ENCODE measurements at regions not wholly inside any gene's neighbourhood (a gene's known extent, or its start where the extent isn't known, plus 50 kb on each side); places are given as distances from the start of the nearest gene placed in this dataset.
"Not testable (repeated sequence)": the region's sequence is repeated elsewhere in the genome, so short reads cannot be mapped to it uniquely, and the experiment has no call there.

- no peak for DNase-seq
These were observed 1635.8 kb downstream of the PCDH9 start for GRCh38 chr13:65594298-65594781.

GRCh38 chr13:65593298-65593874 lies 1636.8 kb downstream of the PCDH9 start:
- no peak for DNase-seq

DNA sequence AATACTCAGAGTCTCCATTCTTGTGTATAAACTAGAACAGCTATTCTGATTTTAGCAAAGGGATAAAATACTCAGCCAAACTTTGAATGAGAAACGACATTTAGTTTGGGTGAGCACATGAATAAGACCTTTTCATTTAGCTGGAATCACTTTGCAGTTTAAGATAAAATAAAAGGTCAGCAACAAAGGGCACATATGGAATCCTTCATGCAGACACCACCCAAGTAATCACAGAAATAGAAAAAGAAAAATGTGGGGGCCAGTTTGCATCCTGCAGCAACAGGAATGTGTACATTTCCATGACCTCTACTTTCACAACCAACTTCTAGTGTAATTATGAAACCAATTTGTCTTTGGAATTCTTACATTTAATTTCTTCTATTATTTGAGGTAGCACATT lies 1637.4 kb downstream of the PCDH9 start:
- no peak for DNase-seq

DNA sequence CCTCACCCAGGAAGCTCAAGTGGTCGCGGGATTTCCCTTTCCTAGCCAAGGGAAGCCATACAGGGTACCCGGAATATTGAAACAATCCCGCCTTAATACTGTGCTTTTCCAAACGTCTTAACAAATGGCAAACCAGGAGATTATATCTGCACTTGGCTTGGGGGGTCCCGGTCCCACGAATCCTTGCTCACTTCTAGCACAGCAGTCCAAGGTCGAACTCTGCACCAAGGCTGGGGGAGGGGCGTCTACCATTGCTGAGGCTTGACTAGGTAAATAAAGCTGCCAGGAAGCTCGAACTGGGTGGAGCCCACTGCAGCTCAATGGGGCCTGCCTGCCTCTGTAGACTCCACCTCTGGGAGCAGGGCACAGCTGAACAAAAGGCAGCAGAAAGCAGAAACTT lies 1644.8 kb downstream of the PCDH9 start:
- no peak for DNase-seq

- no peak for DNase-seq
These were observed 1646.0 kb downstream of the PCDH9 start for GRCh38 chr13:65584126-65584525.

- DNase-seq = no peak
These were observed 1648.0 kb downstream of the PCDH9 start for GRCh38 chr13:65582160-65582559.

DNA sequence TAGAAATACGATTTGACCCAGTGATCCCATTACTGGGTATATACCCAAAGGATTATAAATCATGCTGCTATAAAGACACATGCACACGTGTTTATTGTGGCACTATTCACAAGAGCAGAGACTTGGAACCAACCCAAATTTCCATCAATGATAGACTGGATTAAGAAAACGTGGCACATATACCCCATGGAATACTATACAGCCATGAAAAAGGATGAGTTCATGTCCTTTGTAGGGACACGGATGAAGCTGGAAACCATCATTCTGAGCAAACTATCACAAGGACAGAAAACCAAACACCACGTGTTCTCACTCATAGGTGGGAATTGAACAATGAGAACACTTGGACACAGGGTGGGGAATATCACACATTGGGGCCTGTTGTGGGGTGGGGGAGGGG lies 1665.6 kb downstream of the PCDH9 start:
- not testable (repeated sequence) for DNase-seq

DNA sequence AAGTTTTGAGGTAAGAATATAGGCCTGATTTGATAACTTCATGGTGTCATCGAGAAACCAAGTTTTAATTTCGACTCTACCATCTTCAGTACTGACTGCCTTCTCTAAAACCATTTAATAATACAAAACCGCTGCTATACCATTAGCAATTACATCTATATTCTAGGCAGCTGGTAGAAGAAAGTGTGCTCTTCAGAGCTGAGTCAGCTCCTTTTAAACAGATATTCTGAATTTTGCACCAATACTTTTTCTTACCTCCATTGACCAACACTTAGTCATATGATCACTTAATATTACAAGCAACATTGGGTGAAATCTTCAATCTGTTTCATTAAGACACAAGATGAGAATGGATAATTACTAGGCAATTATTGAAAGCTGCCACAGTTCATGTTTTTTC lies 1667.8 kb downstream of the PCDH9 start:
- DNase-seq = no peak

GRCh38 chr13:65560936-65561335 lies 1669.2 kb downstream of the PCDH9 start:
- no peak for DNase-seq

DNA sequence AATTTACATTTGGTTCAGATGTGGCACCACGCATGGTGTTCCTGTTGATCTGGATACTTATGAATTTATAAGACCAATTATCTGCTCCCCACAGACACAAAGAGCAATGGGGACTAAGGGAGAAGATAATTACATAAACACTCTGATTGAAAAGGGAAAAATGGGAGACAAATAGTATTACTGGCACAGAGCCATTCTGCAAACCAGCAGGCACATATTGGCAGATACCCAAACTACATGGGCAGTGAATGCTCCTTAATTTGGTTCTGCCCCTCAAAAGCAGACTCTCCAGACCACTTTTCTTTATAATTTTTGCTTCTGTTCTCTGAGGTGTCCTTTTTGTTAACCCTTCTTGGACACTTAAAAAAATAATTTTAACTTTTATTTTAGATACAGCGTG lies 1674.2 kb downstream of the PCDH9 start:
- DNase-seq = no peak

- no peak for DNase-seq
These were observed 1676.9 kb downstream of the PCDH9 start for GRCh38 chr13:65553096-65553727.

GRCh38 chr13:65551208-65551607 lies 1678.9 kb downstream of the PCDH9 start:
- no peak for DNase-seq

GRCh38 chr13:65540175-65540574 lies 1690.0 kb downstream of the PCDH9 start:
- no peak for DNase-seq

GRCh38 chr13:65535370-65535769 lies 1694.8 kb downstream of the PCDH9 start:
- DNase-seq = no peak

- no peak for DNase-seq
These were observed 1697.9 kb downstream of the PCDH9 start for GRCh38 chr13:65532231-65532630.

DNA sequence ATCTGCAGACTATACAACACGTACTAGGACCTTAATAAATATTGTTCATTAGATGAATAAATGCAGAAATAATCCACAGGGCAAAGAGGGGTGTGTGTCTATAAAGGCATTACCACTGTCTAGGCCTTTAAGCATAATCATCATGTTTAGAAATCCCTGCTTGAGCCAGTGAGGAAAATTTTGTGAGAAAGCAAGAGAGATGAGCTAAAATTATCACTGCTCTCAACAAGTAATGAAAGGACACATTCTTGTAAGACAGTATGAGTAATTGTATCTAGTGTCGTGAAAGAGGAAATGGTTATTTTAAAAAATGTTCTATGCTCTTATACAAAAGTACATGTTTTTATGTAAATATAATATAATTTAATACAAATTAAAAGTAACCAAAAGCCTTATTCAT lies 1699.4 kb downstream of the PCDH9 start:
- no peak for DNase-seq

GRCh38 chr13:65529541-65529940 lies 1700.6 kb downstream of the PCDH9 start:
- no peak for DNase-seq

DNA sequence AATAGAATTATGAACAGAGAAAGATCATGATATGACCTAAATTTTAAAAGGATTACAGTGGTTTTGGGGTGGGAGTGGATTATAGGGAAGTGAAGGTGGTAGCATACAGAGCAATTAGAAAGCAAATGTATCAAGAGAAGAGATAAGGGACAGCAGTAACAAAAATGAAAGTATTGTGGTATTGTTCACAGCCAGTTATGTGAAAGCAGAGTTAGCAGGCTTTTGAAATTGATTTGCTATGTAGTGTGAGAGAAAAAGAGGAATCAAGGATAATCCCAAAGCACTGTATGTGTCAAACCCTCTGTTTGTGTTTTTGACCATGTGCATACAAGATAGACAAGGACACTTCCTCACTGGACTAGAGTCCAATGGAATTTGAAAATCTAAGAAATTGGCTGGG lies 1721.4 kb downstream of the PCDH9 start:
- DNase-seq = no peak

DNA sequence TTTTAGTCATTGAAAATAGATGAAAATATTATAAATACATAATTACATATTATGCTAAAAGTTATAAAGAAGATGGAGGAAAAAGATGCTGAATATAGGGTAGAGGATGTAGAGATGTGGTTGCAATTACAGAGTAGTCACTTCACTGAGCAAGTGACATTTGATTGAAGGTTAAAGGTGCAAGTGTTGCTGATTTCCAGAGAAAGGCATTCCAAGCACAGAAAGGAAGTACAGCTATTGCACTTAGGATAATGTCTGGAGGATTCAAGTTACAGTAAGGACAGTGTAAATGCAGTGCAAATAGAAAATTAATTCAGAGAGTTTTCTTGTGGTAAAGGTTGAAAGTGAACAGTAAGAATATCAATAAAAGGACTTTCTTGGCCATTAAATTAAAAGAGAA lies 1721.8 kb downstream of the PCDH9 start:
- no peak for DNase-seq

DNA sequence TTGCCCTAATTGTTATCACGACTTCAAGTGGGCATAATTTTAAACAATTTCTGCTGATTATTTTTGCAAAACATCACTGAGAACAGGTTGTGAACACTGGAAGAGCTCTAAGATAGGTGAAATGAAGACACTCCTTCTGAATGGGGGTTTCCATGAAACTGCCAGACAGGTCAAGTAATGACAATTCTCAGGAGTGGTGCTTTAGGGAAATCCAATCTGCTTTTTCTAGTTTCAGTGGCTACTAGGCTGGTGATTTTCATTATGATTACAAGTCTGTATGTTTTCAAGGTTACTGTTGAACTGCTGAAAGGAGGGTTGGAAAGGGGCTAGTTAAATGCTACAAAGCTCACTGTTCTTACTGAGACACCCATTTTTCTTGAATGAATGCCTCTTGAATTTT lies 1724.2 kb downstream of the PCDH9 start:
- DNase-seq = no peak

GRCh38 chr13:65504213-65504612 lies 1725.9 kb downstream of the PCDH9 start:
- DNase-seq = no peak

DNA sequence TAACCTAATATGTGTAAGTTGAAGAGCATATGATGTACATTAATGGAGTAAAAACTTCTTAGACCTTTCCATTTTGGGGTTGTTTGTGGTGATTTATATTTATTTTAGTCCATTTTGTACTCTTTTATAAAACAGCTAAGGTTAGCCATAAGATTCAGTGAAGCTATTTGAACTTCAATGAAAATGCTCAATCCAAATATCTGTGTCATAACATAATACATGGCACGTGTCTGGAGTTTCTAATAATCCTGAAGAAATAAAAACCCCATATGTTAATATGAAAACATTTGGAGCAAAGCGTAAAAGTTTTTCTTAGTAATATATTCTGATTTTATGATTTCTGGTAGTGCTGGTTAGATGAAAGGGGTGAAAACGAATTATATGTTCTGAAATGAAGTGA lies 1729.7 kb downstream of the PCDH9 start:
- DNase-seq = no peak

GRCh38 chr13:65499256-65499655 lies 1730.9 kb downstream of the PCDH9 start:
- no peak for DNase-seq

GRCh38 chr13:65497265-65497664 lies 1732.9 kb downstream of the PCDH9 start:
- no peak for DNase-seq

GRCh38 chr13:65490725-65491124 lies 1739.4 kb downstream of the PCDH9 start:
- not testable (repeated sequence) for DNase-seq

All from right kidney (tissue), 1 donor.